SK-N-SH treated with all-trans-retinoic acid at 6 μM for 48 hours (cell line): ENCODE measurements at regions not wholly inside any gene's neighbourhood (a gene's known extent, or its start where the extent isn't known, plus 50 kb on each side); places are given as distances from the start of the nearest gene placed in this dataset.

ENCODE experiments used
- ATAC-seq: fragments of 200-7000 bp; cut with Tn5 transposase; 3 replicates; pipeline ENCODE4 v1.9.1; 2020; ENCODE audit warnings: mild to moderate bottlenecking, moderate library complexity
- ARNTL ChIP-seq: fragments of 450-650 bp; formaldehyde crosslinking; IDR thresholded peaks from 2 replicates; pipeline ENCODE4 v1.5.0; 2020; ENCODE audit warnings: low read depth, mild to moderate bottlenecking, moderate library complexity, borderline replicate concordance
- BACH2 ChIP-seq: fragments of 250-450 bp; sonication (Bioruptor Pico); IDR thresholded peaks from 2 replicates; pipeline ENCODE4 v1.9.0; 2021; ENCODE audit warnings: mild to moderate bottlenecking, borderline replicate concordance
- CREB5 ChIP-seq: fragments of 250-450 bp; sonication (Bioruptor Pico); IDR thresholded peaks from 2 replicates; pipeline ENCODE4 v1.5.1; 2020; ENCODE audit warnings: low read depth, mild to moderate bottlenecking, moderate library complexity
- CSDC2 ChIP-seq: fragments of 250-450 bp; sonication (Bioruptor Pico); IDR thresholded peaks from 2 replicates; pipeline ENCODE4 v1.5.0; 2020; ENCODE audit warnings: mild to moderate bottlenecking, moderate library complexity
- CSRNP3 ChIP-seq: fragments of 250-450 bp; sonication (Bioruptor Pico); IDR thresholded peaks from 2 replicates; pipeline ENCODE4 v1.5.1; 2021; ENCODE audit warnings: mild to moderate bottlenecking, moderate library complexity
- ESRRG ChIP-seq: fragments of 250-450 bp; sonication (Bioruptor Pico); IDR thresholded peaks from 2 replicates; pipeline ENCODE4 v1.6.1; 2021; ENCODE audit warnings: mild to moderate bottlenecking
- GLIS3 ChIP-seq: fragments of 250-450 bp; sonication (Bioruptor Pico); IDR thresholded peaks from 2 replicates; pipeline ENCODE4 v1.5.0; 2020; ENCODE audit warnings: mild to moderate bottlenecking, moderate library complexity
- ISL1 ChIP-seq: fragments of 250-450 bp; sonication (Bioruptor Pico); IDR thresholded peaks from 2 replicates; pipeline ENCODE4 v2.1.2; 2022; ENCODE audit warnings: mild to moderate bottlenecking, moderate library complexity
- OSR1 ChIP-seq: fragments of 250-450 bp; sonication (Bioruptor Pico); IDR thresholded peaks from 2 replicates; pipeline ENCODE4 v1.8.0; 2022; ENCODE audit warnings: moderate library complexity, mild to moderate bottlenecking, inconsistent platforms
- POU6F1 ChIP-seq: fragments of 250-450 bp; sonication (Bioruptor Pico); IDR thresholded peaks from 2 replicates; pipeline ENCODE4 v1.8.0; 2021; ENCODE audit warnings: low read depth, mild to moderate bottlenecking, moderate library complexity, borderline replicate concordance
- PPARA ChIP-seq: fragments of 250-450 bp; sonication (Bioruptor Pico); IDR thresholded peaks from 2 replicates; pipeline ENCODE4 v1.5.0; 2020; ENCODE audit warnings: mild to moderate bottlenecking, borderline replicate concordance
- RARB ChIP-seq: fragments of 250-450 bp; sonication (Bioruptor Pico); IDR thresholded peaks from 2 replicates; pipeline ENCODE4 v1.8.0; 2021; ENCODE audit warnings: mild to moderate bottlenecking, moderate library complexity
- SNAI2 ChIP-seq: fragments of 250-450 bp; sonication (Bioruptor Pico); IDR thresholded peaks from 2 replicates; pipeline ENCODE4 v1.5.0; 2020; ENCODE audit warnings: mild to moderate bottlenecking, moderate library complexity
- TCF4 ChIP-seq: fragments of 250-450 bp; sonication (Bioruptor Pico); IDR thresholded peaks from 2 replicates; pipeline ENCODE4 v1.8.0; 2021; ENCODE audit warnings: mild to moderate bottlenecking, moderate library complexity, borderline replicate concordance
- TOX ChIP-seq: fragments of 250-450 bp; sonication (Bioruptor Pico); IDR thresholded peaks from 2 replicates; pipeline ENCODE4 v1.8.0; 2021; ENCODE audit warnings: mild to moderate bottlenecking, moderate library complexity, borderline replicate concordance
- TSHZ2 ChIP-seq: fragments of 250-450 bp; sonication (Bioruptor Pico); IDR thresholded peaks from 2 replicates; pipeline ENCODE4 v1.5.0; 2020; ENCODE audit warnings: mild to moderate bottlenecking, moderate library complexity
- ZC3H10 ChIP-seq: fragments of 250-450 bp; sonication (Bioruptor Pico); IDR thresholded peaks from 2 replicates; pipeline ENCODE4 v1.5.1; 2021; ENCODE audit warnings: mild to moderate bottlenecking, moderate library complexity
- ZFP3 ChIP-seq: fragments of 250-450 bp; sonication (Bioruptor Pico); IDR thresholded peaks from 2 replicates; pipeline ENCODE4 v1.5.0; 2020; ENCODE audit warnings: mild to moderate bottlenecking, moderate library complexity
- ZFP30 ChIP-seq: fragments of 450-650 bp; formaldehyde crosslinking; IDR thresholded peaks from 2 replicates; pipeline ENCODE4 v1.5.0; 2022; ENCODE audit warnings: mild to moderate bottlenecking, moderate library complexity
- ZNF565 ChIP-seq: fragments of 450-650 bp; formaldehyde crosslinking; conservative IDR thresholded peaks from 2 replicates; pipeline ENCODE4 v1.5.0; 2020; ENCODE audit warnings: low read depth, mild to moderate bottlenecking, moderate library complexity
- ZNF8 ChIP-seq: fragments of 450-650 bp; formaldehyde crosslinking; IDR thresholded peaks from 2 replicates; pipeline ENCODE4 v1.5.0; 2020; ENCODE audit warnings: mild to moderate bottlenecking, moderate library complexity

GRCh38 chr12:126780343-126780742, 1486.6 kb upstream of the TMEM132C start:
- no peak for ATAC-seq
- TF ChIP-seq TOX (no peak), ZNF8 (CRISPR knock-in tag) (no peak), CSDC2 (CRISPR knock-in tag) (no peak), ISL1 (CRISPR knock-in tag) (no peak), ZFP30 (CRISPR knock-in tag) (no peak), CSRNP3 (no peak), ZNF565 (CRISPR knock-in tag) (no peak), CREB5 (CRISPR knock-in tag) (no peak), ZFP3 (no peak), ARNTL (CRISPR knock-in tag) (no peak), BACH2 (CRISPR knock-in tag) (no peak)
- TF ChIP-seq, all 23 proteins: peak for 0

- TF ChIP-seq SNAI2 (CRISPR knock-in tag) (no peak), POU6F1 (CRISPR knock-in tag) (no peak), ISL1 (CRISPR knock-in tag) (no peak), CSDC2 (CRISPR knock-in tag) (no peak), TSHZ2 (CRISPR knock-in tag) (no peak), OSR1 (CRISPR knock-in tag) (no peak), TOX (no peak), BACH2 (CRISPR knock-in tag) (no peak), TCF4 (CRISPR knock-in tag) (no peak), GLIS3 (CRISPR knock-in tag) (no peak), PPARA (CRISPR knock-in tag) (no peak), ZNF8 (CRISPR knock-in tag) (no peak), ARNTL (CRISPR knock-in tag) (no peak), RARB (CRISPR knock-in tag) (no peak), CREB5 (CRISPR knock-in tag) (no peak), CSRNP3 (no peak), ZC3H10 (CRISPR knock-in tag) (no peak), ZNF565 (CRISPR knock-in tag) (no peak)
- peak; percentile 63 for ATAC-seq
These were observed 1485.4 kb upstream of the TMEM132C start for GRCh38 chr12:126781593-126781992.

- peak; percentile 63; the same call in 2 of the 3 replicates for ATAC-seq
- no peak for TF ChIP-seq TSHZ2 (CRISPR knock-in tag)
- TF ChIP-seq ESRRG: no peak
- no peak for TF ChIP-seq CREB5 (CRISPR knock-in tag)
- no peak for TF ChIP-seq TCF4 (CRISPR knock-in tag)
- no peak for TF ChIP-seq CSDC2 (CRISPR knock-in tag)
- TF ChIP-seq GLIS3 (CRISPR knock-in tag): no peak
- no peak for TF ChIP-seq ISL1 (CRISPR knock-in tag)
These were observed 1484.9 kb upstream of the TMEM132C start for GRCh38 chr12:126782083-126782482.
